ENCODE measurements at regions not wholly inside any gene's neighbourhood (a gene's known extent, or its start where the extent isn't known, plus 50 kb on each side); places are given as distances from the start of the nearest gene placed in this dataset.

GRCh38 chr18:10225300-10225699 is 229.1 kb upstream of the APCDD1 start:
- no peak overlapping the region for H3K4me2 ChIP-seq (ENCODE audit: low read depth, low read length, poor library complexity, severe bottlenecking)
- H3K27me3 ChIP-seq (ENCODE audit: insufficient read depth, low read length, poor library complexity, severe bottlenecking): no peaks in the 10 kb centered on the region
- H3K9me2 ChIP-seq (replicated peaks; ENCODE audit: low read depth, low read length): no peaks in the 10 kb centered on the region
- H3K36me3 ChIP-seq (ENCODE audit: insufficient read depth, low read length): no peaks in the 10 kb centered on the region
- TF ChIP-seq EZH2phosphoT487 (IDR thresholded peaks at IDR 0.05; ENCODE audit: borderline replicate concordance) (no peak), CTCF (conservative IDR thresholded peaks at IDR 0.05; ENCODE audit: low read length) (no peak)
- no peak overlapping the region for H3K9ac ChIP-seq (ENCODE audit: low read depth, low read length, poor library complexity, severe bottlenecking)
- no peaks in the 10 kb centered on the region for H3K79me2 ChIP-seq (ENCODE audit: insufficient read depth, low read length)
- no peaks in the 10 kb centered on the region for H3K4me1 ChIP-seq (ENCODE audit: insufficient read depth, low read length, poor library complexity, severe bottlenecking)
- no peak overlapping the region for H3K4me3 ChIP-seq (ENCODE audit: low read length, poor library complexity, severe bottlenecking)
- H3F3A ChIP-seq (ENCODE audit: low read depth): no peaks in the 10 kb centered on the region
- no peaks in the 10 kb centered on the region for H4K20me1 ChIP-seq (ENCODE audit: insufficient read depth, low read length, poor library complexity, severe bottlenecking)
- no peak overlapping the region for H2AFZ ChIP-seq (ENCODE audit: low read length)
- H3K9me3 ChIP-seq (ENCODE audit: insufficient read depth, low read depth, low read length): peaks cover 4% of the 10 kb centered on the region; the same call in 1 of the 2 replicates

- no peaks in the 10 kb centered on the region for H3K27me3 ChIP-seq (ENCODE audit: insufficient read depth, low read length, poor library complexity, severe bottlenecking)
- H3K79me2 ChIP-seq (ENCODE audit: insufficient read depth, low read length): no peaks in the 10 kb centered on the region
- H3K9ac ChIP-seq (ENCODE audit: low read depth, low read length, poor library complexity, severe bottlenecking): no peak overlapping the region
- H3K9me2 ChIP-seq (replicated peaks; ENCODE audit: low read depth, low read length): no peaks in the 10 kb centered on the region
- no peak for TF ChIP-seq CTCF (conservative IDR thresholded peaks at IDR 0.05; ENCODE audit: low read length)
- no peak for TF ChIP-seq EZH2phosphoT487 (IDR thresholded peaks at IDR 0.05; ENCODE audit: borderline replicate concordance)
- H3K36me3 ChIP-seq (ENCODE audit: insufficient read depth, low read length): no peaks in the 10 kb centered on the region
- H3K4me1 ChIP-seq (ENCODE audit: insufficient read depth, low read length, poor library complexity, severe bottlenecking): no peaks in the 10 kb centered on the region
- H4K20me1 ChIP-seq (ENCODE audit: insufficient read depth, low read length, poor library complexity, severe bottlenecking): no peaks in the 10 kb centered on the region
- no peaks in the 10 kb centered on the region for H3F3A ChIP-seq (ENCODE audit: low read depth)
- no peak overlapping the region for H3K4me2 ChIP-seq (ENCODE audit: low read depth, low read length, poor library complexity, severe bottlenecking)
- H3K9me3 ChIP-seq (ENCODE audit: insufficient read depth, low read depth, low read length): peaks cover 4% of the 10 kb centered on the region; the same call in 1 of the 2 replicates
- H3K4me3 ChIP-seq (ENCODE audit: low read length, poor library complexity, severe bottlenecking): no peak overlapping the region
- H2AFZ ChIP-seq (ENCODE audit: low read length): no peak overlapping the region
Observed at GRCh38 chr18:10226971-10227370, 227.5 kb upstream of the APCDD1 start.

GRCh38 chr18:10228326-10228725 is 226.1 kb upstream of the APCDD1 start:
- H3K4me2 ChIP-seq (ENCODE audit: low read depth, low read length, poor library complexity, severe bottlenecking): no peak overlapping the region
- H4K20me1 ChIP-seq (ENCODE audit: insufficient read depth, low read length, poor library complexity, severe bottlenecking): no peaks in the 10 kb centered on the region
- no peaks in the 10 kb centered on the region for H3K79me2 ChIP-seq (ENCODE audit: insufficient read depth, low read length)
- peaks cover 4% of the 10 kb centered on the region; the same call in 1 of the 2 replicates for H3K9me3 ChIP-seq (ENCODE audit: insufficient read depth, low read depth, low read length)
- no peak overlapping the region for H3K4me3 ChIP-seq (ENCODE audit: low read length, poor library complexity, severe bottlenecking)
- no peaks in the 10 kb centered on the region for H3K27me3 ChIP-seq (ENCODE audit: insufficient read depth, low read length, poor library complexity, severe bottlenecking)
- no peaks in the 10 kb centered on the region for H3F3A ChIP-seq (ENCODE audit: low read depth)
- no peaks in the 10 kb centered on the region for H3K4me1 ChIP-seq (ENCODE audit: insufficient read depth, low read length, poor library complexity, severe bottlenecking)
- no peak overlapping the region for H2AFZ ChIP-seq (ENCODE audit: low read length)
- H3K36me3 ChIP-seq (ENCODE audit: insufficient read depth, low read length): no peaks in the 10 kb centered on the region
- H3K9ac ChIP-seq (ENCODE audit: low read depth, low read length, poor library complexity, severe bottlenecking): no peak overlapping the region
- TF ChIP-seq CTCF (conservative IDR thresholded peaks at IDR 0.05; ENCODE audit: low read length) (no peak), EZH2phosphoT487 (IDR thresholded peaks at IDR 0.05; ENCODE audit: borderline replicate concordance) (no peak)
- no peaks in the 10 kb centered on the region for H3K9me2 ChIP-seq (replicated peaks; ENCODE audit: low read depth, low read length)
